Liver (tissue), 2 donors: ENCODE measurements at regions not wholly inside any gene's neighbourhood (a gene's known extent, or its start where the extent isn't known, plus 50 kb on each side); places are given as distances from the start of the nearest gene placed in this dataset.

Experiments used
- ATF3 ChIP-seq: IDR thresholded peaks from 2 replicates; pipeline ENCODE4 v1.6.1; 2016; ENCODE audit warnings: antibody characterized with exemption
- EGR1 ChIP-seq, 2 donors: IDR thresholded peaks; 2 replicates each; pipeline ENCODE4 v1.6.1; 2016 to 2018; ENCODE audit warnings: antibody characterized with exemption in 2 of 2, low read depth in 2 of 2
- donor health status: healthy.

- TF ChIP-seq ATF3 (no peak), EGR1 (IDR thresholded peaks at IDR 0.05; ENCODE audit: low read depth in 2 of 2) (no peak)
These were observed 839.6 kb downstream of the TSN start for GRCh38 chr2:122595065-122595464.
